SKM-1 (cell line): ENCODE measurements at regions not wholly inside any gene's neighbourhood (a gene's known extent, or its start where the extent isn't known, plus 50 kb on each side); places are given as distances from the start of the nearest gene placed in this dataset.

Source experiments
- DNase-seq: peaks from one replicate; lab custom pipeline; 2025; ENCODE audit not compliant: unreplicated experiment; lab: John Stamatoyannopoulos, UW

- no peak for DNase-seq
Measured at GRCh38 chr4:116872941-116873340, 212.4 kb downstream of the TRAM1L1 start.

- DNase-seq: no peak
Measured at GRCh38 chr4:116872308-116872707, 213.1 kb downstream of the TRAM1L1 start.

- no peak for DNase-seq
Measured at GRCh38 chr4:116870686-116871085, 214.7 kb downstream of the TRAM1L1 start.

GRCh38 chr4:116866106-116866505 is 219.3 kb downstream of the TRAM1L1 start:
- DNase-seq: no peak

- no peak for DNase-seq
Measured at GRCh38 chr4:116862592-116862991, 222.8 kb downstream of the TRAM1L1 start.

GRCh38 chr4:116860891-116861290 is 224.5 kb downstream of the TRAM1L1 start:
- no peak for DNase-seq

GRCh38 chr4:116849620-116850019 is 235.8 kb downstream of the TRAM1L1 start:
- DNase-seq: no peak

- DNase-seq: no peak
Measured at GRCh38 chr4:116847616-116848015, 237.8 kb downstream of the TRAM1L1 start.

GRCh38 chr4:116839826-116840225 is 245.6 kb downstream of the TRAM1L1 start:
- no peak for DNase-seq

- DNase-seq: no peak
Measured at GRCh38 chr4:116838609-116839008, 246.8 kb downstream of the TRAM1L1 start.

- DNase-seq: no peak
Measured at GRCh38 chr4:116829187-116829586, 256.2 kb downstream of the TRAM1L1 start.

GRCh38 chr4:116824172-116824571 is 261.2 kb downstream of the TRAM1L1 start:
- no peak for DNase-seq

GRCh38 chr4:116811730-116812129 is 273.6 kb downstream of the TRAM1L1 start:
- DNase-seq: no peak

- DNase-seq: no peak
Measured at GRCh38 chr4:116796022-116796421, 289.4 kb downstream of the TRAM1L1 start.

- DNase-seq: no peak
Measured at GRCh38 chr4:116788723-116789122, 296.7 kb downstream of the TRAM1L1 start.

GRCh38 chr4:116755051-116755450 is 330.3 kb downstream of the TRAM1L1 start:
- no peak for DNase-seq

GRCh38 chr4:116752027-116752426 is 333.3 kb downstream of the TRAM1L1 start:
- DNase-seq: no peak

GRCh38 chr4:116736756-116737155 is 348.6 kb downstream of the TRAM1L1 start:
- no peak for DNase-seq

- DNase-seq: no peak
Measured at GRCh38 chr4:116734178-116734577, 351.2 kb downstream of the TRAM1L1 start.

GRCh38 chr4:116733370-116733769 is 352.0 kb downstream of the TRAM1L1 start:
- no peak for DNase-seq

GRCh38 chr4:116726523-116726922 is 358.9 kb downstream of the TRAM1L1 start:
- no peak for DNase-seq

- DNase-seq: no peak
Measured at GRCh38 chr4:116724249-116724648, 361.1 kb downstream of the TRAM1L1 start.

- no peak for DNase-seq
Measured at GRCh38 chr4:116705466-116705865, 379.9 kb downstream of the TRAM1L1 start.

- no peak for DNase-seq
Measured at GRCh38 chr4:116702949-116703348, 382.4 kb downstream of the TRAM1L1 start.
